K562 (cell line): ENCODE measurements at regions not wholly inside any gene's neighbourhood (a gene's known extent, or its start where the extent isn't known, plus 50 kb on each side); places are given as distances from the start of the nearest gene placed in this dataset.

ENCODE experiments used
- ATAC-seq: fragments of 200-7000 bp; cut with Tn5 transposase; 3 replicates; pipeline ENCODE4 v1.9.1; 2020; ENCODE audit warnings: moderate library complexity
- BruUV-seq: library from RNA; stranded (reverse); fragments of 400-500 nt; replicated peaks from 2 replicates; lab custom pipeline; 2021; lab: Mats Ljungman, UMichigan
- CTCF ChIA-PET: fragments of 300-600 bp; formaldehyde crosslinking; extraction: SDS; loops from one replicate; lab custom pipeline; 2021; ENCODE audit warnings: low intra/inter-chr PET ratio; lab: Yijun Ruan, JAX
- POLR2A ChIA-PET: fragments of 300-600, 350-650 bp; sonication (Branson Sonifier 250); formaldehyde crosslinking; extraction: SDS; loops from one replicate; lab custom pipeline; 2021; ENCODE audit warnings: antibody characterized with exemption, inconsistent platforms; lab: Yijun Ruan, JAX
- DNase-seq, 4 experiments: peaks; one replicate each; pipeline versions ENCODE4 v3.0.0 to v3.0.0-alpha.2; 2011 to 2018; ENCODE audit warnings: low spot score in 3 of 4, mixed read lengths in 3 of 4; ENCODE audit errors: extremely low read depth in 1 of 4
- FAIRE-seq: peaks from 2 replicates; lab custom pipeline; 2011; peaks lifted over from hg19 to GRCh38; lab: Jason Lieb, UNC
- H2AFZ ChIP-seq: 2 replicates; pipeline ENCODE4 v1.6.0; 2011; ENCODE audit warnings: low read depth, low read length, control low read depth, inconsistent platforms
- H3K27ac ChIP-seq: fragments of 200-600 bp; 3 replicates; pipeline ENCODE4 v1.8.0; 2011; ENCODE audit warnings: low read depth, mild to moderate bottlenecking, control low read depth, inconsistent platforms, low read length, moderate library complexity, mixed read lengths; ENCODE audit errors: extremely low read depth
- H3K27me3 ChIP-seq, 2 experiments: fragments of 300-600 bp in 1 of 2; 2 replicates in 1 of 2; 3 replicates in 1 of 2; pipeline versions ENCODE4 v1.6.0 to v1.8.0; 2011; ENCODE audit warnings: inconsistent platforms in 2 of 2, low read length in 2 of 2, mild to moderate bottlenecking in 1 of 2, mixed read lengths in 1 of 2, moderate library complexity in 1 of 2; ENCODE audit not compliant: control insufficient read depth in 2 of 2, insufficient read depth in 2 of 2
- H3K36me3 ChIP-seq: fragments of 300-600 bp; 3 replicates; pipeline ENCODE4 v1.8.0; 2011; ENCODE audit warnings: mild to moderate bottlenecking, low read length, inconsistent platforms; ENCODE audit not compliant: control insufficient read depth, insufficient read depth
- H3K4me1 ChIP-seq, 2 experiments: fragments of 200-600 bp in 1 of 2; replicated peaks in 1 of 2; 2 replicates in 1 of 2; 3 replicates in 1 of 2; pipeline versions ENCODE4 v1.5.1 to v1.8.0; 2011; ENCODE audit warnings: inconsistent platforms in 2 of 2, low read length in 2 of 2, mild to moderate bottlenecking in 1 of 2, mixed read lengths in 1 of 2, moderate library complexity in 1 of 2; ENCODE audit not compliant: control insufficient read depth in 2 of 2, insufficient read depth in 2 of 2
- H3K4me2 ChIP-seq: 2 replicates; pipeline ENCODE4 v1.6.1; 2011; ENCODE audit warnings: low read length, control low read depth, inconsistent platforms, mixed read lengths; ENCODE audit not compliant: insufficient read depth
- H3K4me3 ChIP-seq: fragments of 200-600 bp; sonication (generic), shearing (Covaris generic); 2 replicates; pipeline ENCODE4 v1.5.1; 2016; ENCODE audit warnings: control low read depth, inconsistent platforms
- H3K79me2 ChIP-seq: fragments of 200-600 bp; 3 replicates; pipeline ENCODE4 v1.8.0; 2011; ENCODE audit warnings: low read length, inconsistent platforms; ENCODE audit not compliant: control insufficient read depth, insufficient read depth
- H3K9ac ChIP-seq, 2 experiments: 2 replicates each; pipeline versions ENCODE4 v1.6.0 to v1.6.1; 2011; ENCODE audit warnings: low read depth in 2 of 2, low read length in 2 of 2, control low read depth in 1 of 2, inconsistent platforms in 1 of 2, mild to moderate bottlenecking in 1 of 2, mixed read lengths in 1 of 2; ENCODE audit not compliant: insufficient read depth in 1 of 2
- H3K9me1 ChIP-seq: one replicate; pipeline ENCODE4 v1.6.0; 2011; ENCODE audit warnings: inconsistent platforms, mild to moderate bottlenecking, low read length, moderate library complexity; ENCODE audit not compliant: control insufficient read depth, insufficient read depth
- H3K9me3 ChIP-seq: replicated peaks from 2 replicates; pipeline ENCODE4 v1.5.1; 2011; ENCODE audit warnings: low read depth, low read length, inconsistent platforms; ENCODE audit not compliant: control insufficient read depth, insufficient read depth
- H4K20me1 ChIP-seq: replicated peaks from 2 replicates; pipeline ENCODE4 v1.6.1; 2011; ENCODE audit warnings: low read length, inconsistent platforms, mixed read lengths; ENCODE audit not compliant: control insufficient read depth, insufficient read depth
- ELF2 ChIP-seq: fragments of 250-450 bp; sonication (Bioruptor Pico); IDR thresholded peaks from 2 replicates; pipeline ENCODE4 v1.5.0; 2021; ENCODE audit warnings: mild to moderate bottlenecking
- HMGN3 ChIP-seq: IDR thresholded peaks from 2 replicates; pipeline ENCODE4 v1.6.1; 2011; ENCODE audit warnings: borderline replicate concordance, low read depth, mild to moderate bottlenecking, mixed read lengths, low read length; ENCODE audit not compliant: insufficient read length; ENCODE audit errors: extremely low read depth
- HNRNPLL ChIP-seq: fragments of 200-400 bp; formaldehyde crosslinking; IDR thresholded peaks from 2 replicates; pipeline ENCODE4 v1.6.1; 2017; ENCODE audit warnings: low read length, low read depth, mild to moderate bottlenecking; ENCODE audit not compliant: poor library complexity, severe bottlenecking
- IFI16 ChIP-seq: fragments of 250-450 bp; sonication (Bioruptor Pico); IDR thresholded peaks from 2 replicates; pipeline ENCODE4 v2.1.2; 2022; ENCODE audit warnings: mild to moderate bottlenecking, inconsistent platforms
- IRF2 ChIP-seq: sonication (generic); formaldehyde crosslinking; IDR thresholded peaks from 2 replicates; pipeline ENCODE4 v1.8.1; 2022; ENCODE audit warnings: mild to moderate bottlenecking, missing genetic modification reagents
- ZNF133 ChIP-seq: fragments of 250-450 bp; sonication (Bioruptor Pico); IDR thresholded peaks from 2 replicates; pipeline ENCODE4 v1.4.0; 2020; ENCODE audit warnings: mild to moderate bottlenecking
- ZNF175 ChIP-seq: fragments of 200-800 bp; sonication (Bioruptor generic); IDR thresholded peaks from 2 replicates; pipeline ENCODE4 v1.6.1; 2016; ENCODE audit warnings: low read depth, mild to moderate bottlenecking, missing genetic modification characterization, missing compliant biosample characterization
- ZNF274 ChIP-seq: IDR thresholded peaks from 2 replicates; pipeline ENCODE4 v1.6.1; 2011; ENCODE audit warnings: low read depth, mild to moderate bottlenecking, low read length, moderate library complexity, borderline replicate concordance
- ZNF507 ChIP-seq: conservative IDR thresholded peaks from 2 replicates; pipeline ENCODE4 v1.6.1; 2017; ENCODE audit warnings: missing genetic modification characterization, missing compliant biosample characterization
- ZNF586 ChIP-seq: fragments of 450-650 bp; formaldehyde crosslinking; conservative IDR thresholded peaks from 2 replicates; pipeline ENCODE4 v1.4.0; 2020; ENCODE audit warnings: mild to moderate bottlenecking, moderate library complexity
- WGBS: fragments of 100-300 bp; shearing (Covaris generic); methylation state at CpG from one replicate; pipeline ENCODE4 v1.1.6; 2016; ENCODE audit warnings: low coverage, mixed read lengths; ENCODE audit not compliant: insufficient coverage; ENCODE audit errors: missing lambda C conversion rate; 5-methylcytosine and 5-hydroxymethylcytosine counted together
- in situ Hi-C: fragments of 300-500 bp; cut with MboI; formaldehyde crosslinking; loops from 4 replicates; pipeline ENCODE4 v1.15.0; 2018; ENCODE audit warnings: inconsistent platforms, mixed read lengths
- intact Hi-C: fragments of 100-400 bp; cut with micrococcal nuclease; formaldehyde crosslinking; loops from 2 replicates; pipeline ENCODE4 v1.14.2; 2022

- BruUV-seq = no TSS peak
Observed at GRCh38 chr5:89457411-89458331, 574.7 kb upstream of the MEF2C start.

GRCh38 chr5:89452081-89452480, 569.1 kb upstream of the MEF2C start:
- CTCF ChIA-PET = no interaction called here
- H3K9me1 ChIP-seq = no peaks in the 10 kb centered on the region
- in situ Hi-C loops (no loop called here), intact Hi-C loops (no loop called here)
- H4K20me1 ChIP-seq = no peaks in the 10 kb centered on the region
- ATAC-seq = no peak
- no peaks in the 10 kb centered on the region for H3K9me3 ChIP-seq
- no peak overlapping the region for H3K9ac ChIP-seq
- H3K27me3 ChIP-seq = no peaks in the 10 kb centered on the region
- no peaks in the 10 kb centered on the region for H3K79me2 ChIP-seq
- H3K4me1 ChIP-seq = no peaks in the 10 kb centered on the region; a peak in 1 of 5 replicates
- H2AFZ ChIP-seq = no peak overlapping the region
- H3K4me3 ChIP-seq = no peak overlapping the region
- no TSS peak for BruUV-seq
- 60% methylated on average over 4 of the region's 4 CpGs for WGBS
- no peaks in the 10 kb centered on the region for H3K36me3 ChIP-seq
- no peak overlapping the region for H3K27ac ChIP-seq
- TF ChIP-seq ZNF274 = no peak
- TF ChIP-seq ZNF133 (CRISPR knock-in tag) = no peak
- no peak for TF ChIP-seq IFI16 (CRISPR knock-in tag)
- TF ChIP-seq IRF2 = no peak
- TF ChIP-seq ZNF586 (CRISPR knock-in tag) = no peak
- no peak for TF ChIP-seq ZNF175 (CRISPR knock-in tag)
- TF ChIP-seq ELF2 (CRISPR knock-in tag) = no peak
- no peak for TF ChIP-seq ZNF507 (tag)
- POLR2A ChIA-PET = no interaction called here
- no peak for FAIRE-seq
- no peak overlapping the region for H3K4me2 ChIP-seq
- no peak for DNase-seq

More at GRCh38 chr5:89457411-89458331, 574.7 kb upstream of the MEF2C start:
- 15% methylated on average over 6 of the region's 6 CpGs for WGBS
- Histone ChIP-seq H3K79me2 (no peaks in the 10 kb centered on the region), H3K27ac (no peak overlapping the region), H3K9me1 (no peaks in the 10 kb centered on the region), H3K27me3 (no peaks in the 10 kb centered on the region), H4K20me1 (no peaks in the 10 kb centered on the region), H3K9me3 (no peaks in the 10 kb centered on the region), H3K4me1 (peaks cover 0 to 6% of the 10 kb centered on the region in 2 experiments; a peak in 1 of 5 replicates), H2AFZ (peak overlapping the region; percentile 58; the same call in 1 of the 2 replicates), H3K4me3 (no peak overlapping the region), H3K36me3 (no peaks in the 10 kb centered on the region), H3K4me2 (no peak overlapping the region), H3K9ac (no peak overlapping the region)
- FAIRE-seq (no peak), DNase-seq (peak in 1 of 4 experiments; percentile 21), ATAC-seq (0 out of 3 replicates have a peak, but pooled peaks have one; percentile 42)
- ChIA-PET CTCF (no interaction called here), POLR2A (interaction anchor here (1.0 kb wide), 1 partner anchor 8 kb away, joined by 3 read pairs; no protein-coding TSS in a partner anchor)
- in situ Hi-C loops (no loop called here), intact Hi-C loops (no loop called here)
- peak; percentile 50 for TF ChIP-seq HNRNPLL
- TF ChIP-seq HMGN3 = no peak
